ENCODE measurements at regions not wholly inside any gene's neighbourhood (a gene's known extent, or its start where the extent isn't known, plus 50 kb on each side); places are given as distances from the start of the nearest gene placed in this dataset.

GRCh38 chr12:76152181-76152807 lies 67.8 kb upstream of the NAP1L1 start:
- no peak overlapping the region for H3K4me3 ChIP-seq (ENCODE audit: low read length)
- no peaks in the 10 kb centered on the region for H3K79me2 ChIP-seq (replicated peaks; ENCODE audit: insufficient read depth, low read length)
- H3K9me2 ChIP-seq (ENCODE audit: insufficient read depth, low read length) = no peaks in the 10 kb centered on the region
- no peaks in the 10 kb centered on the region for H3K27me3 ChIP-seq (ENCODE audit: insufficient read depth, low read depth, low read length)
- no peak overlapping the region for H2AFZ ChIP-seq (ENCODE audit: low read depth, low read length)
- no peaks in the 10 kb centered on the region for H3K36me3 ChIP-seq (ENCODE audit: insufficient read depth, low read length)
- TF ChIP-seq EZH2 (IDR thresholded peaks at IDR 0.05; ENCODE audit: borderline replicate concordance, insufficient read depth, low read length, poor library complexity, severe bottlenecking) (no peak), TAF1 (IDR thresholded peaks at IDR 0.05; ENCODE audit: low read depth) (no peak), POLR2AphosphoS5 (IDR thresholded peaks at IDR 0.05) (no peak), MXI1 (conservative IDR thresholded peaks at IDR 0.05; ENCODE audit: poor library complexity, severe bottlenecking) (no peak), SMC3 (conservative IDR thresholded peaks at IDR 0.05; ENCODE audit: poor library complexity) (no peak), RAD21 (conservative IDR thresholded peaks at IDR 0.05) (no peak), REST (IDR thresholded peaks at IDR 0.05; ENCODE audit: borderline replicate concordance) (no peak), CTCF (IDR thresholded peaks at IDR 0.05; ENCODE audit: poor library complexity, severe bottlenecking) (no peak), EP300 (conservative IDR thresholded peaks at IDR 0.05; ENCODE audit: poor library complexity, severe bottlenecking) (no peak)
- H3F3A ChIP-seq (ENCODE audit: insufficient read depth, low read length, poor library complexity, severe bottlenecking) = no peaks in the 10 kb centered on the region
- no peaks in the 10 kb centered on the region for H4K20me1 ChIP-seq (ENCODE audit: insufficient read depth)
- H3K9ac ChIP-seq (ENCODE audit: low read length) = no peak overlapping the region
- H3K4me2 ChIP-seq (ENCODE audit: low read length) = no peak overlapping the region
- no peaks in the 10 kb centered on the region for H3K9me3 ChIP-seq (ENCODE audit: low read length)
- H3K27ac ChIP-seq (ENCODE audit: low read length) = no peak overlapping the region

- no peak overlapping the region for H3K4me2 ChIP-seq (ENCODE audit: low read length)
- no peaks in the 10 kb centered on the region for H3F3A ChIP-seq (ENCODE audit: insufficient read depth, low read length, poor library complexity, severe bottlenecking)
- H3K9me2 ChIP-seq (ENCODE audit: insufficient read depth, low read length) = no peaks in the 10 kb centered on the region
- H3K27me3 ChIP-seq (ENCODE audit: insufficient read depth, low read depth, low read length) = no peaks in the 10 kb centered on the region
- no peak for TF ChIP-seq REST (IDR thresholded peaks at IDR 0.05; ENCODE audit: borderline replicate concordance)
- TF ChIP-seq TAF1 (IDR thresholded peaks at IDR 0.05; ENCODE audit: low read depth) = no peak
- TF ChIP-seq MXI1 (conservative IDR thresholded peaks at IDR 0.05; ENCODE audit: poor library complexity, severe bottlenecking) = no peak
- no peak for TF ChIP-seq EP300 (conservative IDR thresholded peaks at IDR 0.05; ENCODE audit: poor library complexity, severe bottlenecking)
- TF ChIP-seq EZH2 (IDR thresholded peaks at IDR 0.05; ENCODE audit: borderline replicate concordance, insufficient read depth, low read length, poor library complexity, severe bottlenecking) = no peak
- no peak for TF ChIP-seq POLR2AphosphoS5 (IDR thresholded peaks at IDR 0.05)
- no peak for TF ChIP-seq CTCF (IDR thresholded peaks at IDR 0.05; ENCODE audit: poor library complexity, severe bottlenecking)
- no peak for TF ChIP-seq RAD21 (conservative IDR thresholded peaks at IDR 0.05)
- no peak for TF ChIP-seq SMC3 (conservative IDR thresholded peaks at IDR 0.05; ENCODE audit: poor library complexity)
- no peak overlapping the region for H3K27ac ChIP-seq (ENCODE audit: low read length)
- H3K9ac ChIP-seq (ENCODE audit: low read length) = no peak overlapping the region
- no peak overlapping the region for H2AFZ ChIP-seq (ENCODE audit: low read depth, low read length)
- H3K9me3 ChIP-seq (ENCODE audit: low read length) = no peaks in the 10 kb centered on the region
- H4K20me1 ChIP-seq (ENCODE audit: insufficient read depth) = no peaks in the 10 kb centered on the region
- H3K36me3 ChIP-seq (ENCODE audit: insufficient read depth, low read length) = no peaks in the 10 kb centered on the region
- no peaks in the 10 kb centered on the region for H3K79me2 ChIP-seq (replicated peaks; ENCODE audit: insufficient read depth, low read length)
- H3K4me3 ChIP-seq (ENCODE audit: low read length) = no peak overlapping the region
Observed at GRCh38 chr12:76144245-76144549, 59.7 kb upstream of the NAP1L1 start.

Measured in neural cell (in vitro differentiated cells).